ENCODE measurements at regions not wholly inside any gene's neighbourhood (a gene's known extent, or its start where the extent isn't known, plus 50 kb on each side); places are given as distances from the start of the nearest gene placed in this dataset.

- no peak for DNase-seq
Observed at GRCh38 chr6:105504706-105505105, 101.8 kb upstream of the PREP start.

- no peak for DNase-seq
Observed at GRCh38 chr6:105503641-105504040, 100.8 kb upstream of the PREP start.

- no peak for DNase-seq
Observed at GRCh38 chr6:105501826-105502344, 99.0 kb upstream of the PREP start.

GRCh38 chr6:105501246-105501645 is 98.4 kb upstream of the PREP start:
- no peak for DNase-seq

- no peak for DNase-seq
Observed at GRCh38 chr6:105500693-105501092, 97.8 kb upstream of the PREP start.

GRCh38 chr6:105499931-105500330 is 97.0 kb upstream of the PREP start:
- no peak for DNase-seq

GRCh38 chr6:105499136-105499870 is 96.4 kb upstream of the PREP start:
- DNase-seq: no peak

- no peak for DNase-seq
Observed at GRCh38 chr6:105497549-105497948, 94.7 kb upstream of the PREP start.

- DNase-seq: no peak
Observed at GRCh38 chr6:105495515-105495914, 92.6 kb upstream of the PREP start.

- no peak for DNase-seq
Observed at GRCh38 chr6:105494688-105495087, 91.8 kb upstream of the PREP start.

- no peak for DNase-seq
Observed at GRCh38 chr6:105493736-105494135, 90.9 kb upstream of the PREP start.

GRCh38 chr6:105492706-105493673 is 90.1 kb upstream of the PREP start:
- no peak for DNase-seq

- DNase-seq: no peak
Observed at GRCh38 chr6:105489216-105489530, 86.3 kb upstream of the PREP start.

- no peak for DNase-seq
Observed at GRCh38 chr6:105488516-105489215, 85.8 kb upstream of the PREP start.

- DNase-seq: no peak
Observed at GRCh38 chr6:105487040-105487790, 84.3 kb upstream of the PREP start.

- DNase-seq: no peak
Observed at GRCh38 chr6:105485456-105485855, 82.6 kb upstream of the PREP start.

GRCh38 chr6:105484238-105485161 is 81.6 kb upstream of the PREP start:
- no peak for DNase-seq

- no peak for DNase-seq
Observed at GRCh38 chr6:105483492-105483891, 80.6 kb upstream of the PREP start.

- DNase-seq: no peak
Observed at GRCh38 chr6:105482921-105483320, 80.0 kb upstream of the PREP start.

- DNase-seq: no peak
Observed at GRCh38 chr6:105482227-105482844, 79.5 kb upstream of the PREP start.

- DNase-seq: no peak
Observed at GRCh38 chr6:105476978-105477377, 74.1 kb upstream of the PREP start.
